HAP-1 (cell line): ENCODE measurements at regions not wholly inside any gene's neighbourhood (a gene's known extent, or its start where the extent isn't known, plus 50 kb on each side); places are given as distances from the start of the nearest gene placed in this dataset.

Experiments
- DNase-seq, 2 experiments: peaks; one replicate each; pipeline ENCODE4 v3.0.0-alpha.2; 2016 to 2020; ENCODE audit warnings: low spot score in 2 of 2
- H3K27me3 ChIP-seq: fragments of 250-450 bp; sonication (Bioruptor Pico); 2 replicates; pipeline ENCODE4 v1.5.1; 2020; ENCODE audit warnings: low read depth, mild to moderate bottlenecking, moderate library complexity
- H3K36me3 ChIP-seq: fragments of 250-450 bp; sonication (Bioruptor Pico); replicated peaks from 2 replicates; pipeline ENCODE4 v1.5.1; 2020; ENCODE audit warnings: mild to moderate bottlenecking
- H3K4me1 ChIP-seq: fragments of 250-450 bp; sonication (Bioruptor Pico); 2 replicates; pipeline ENCODE4 v1.5.1; 2020; ENCODE audit warnings: mild to moderate bottlenecking
- H3K4me3 ChIP-seq: fragments of 250-450 bp; sonication (Bioruptor Pico); 2 replicates; pipeline ENCODE4 v1.5.1; 2020; ENCODE audit warnings: mild to moderate bottlenecking, moderate library complexity
- H3K9me3 ChIP-seq: fragments of 250-450 bp; sonication (Bioruptor Pico); 2 replicates; pipeline ENCODE4 v1.5.1; 2020; ENCODE audit warnings: mild to moderate bottlenecking, moderate library complexity
- in situ Hi-C: fragments of 300-500 bp; cut with MboI; formaldehyde crosslinking; loops from 3 replicates; pipeline ENCODE4 v1.14.3; 2020; ENCODE audit warnings: low sequenced_read_pairs, inconsistent platforms, mixed read lengths

DNA sequence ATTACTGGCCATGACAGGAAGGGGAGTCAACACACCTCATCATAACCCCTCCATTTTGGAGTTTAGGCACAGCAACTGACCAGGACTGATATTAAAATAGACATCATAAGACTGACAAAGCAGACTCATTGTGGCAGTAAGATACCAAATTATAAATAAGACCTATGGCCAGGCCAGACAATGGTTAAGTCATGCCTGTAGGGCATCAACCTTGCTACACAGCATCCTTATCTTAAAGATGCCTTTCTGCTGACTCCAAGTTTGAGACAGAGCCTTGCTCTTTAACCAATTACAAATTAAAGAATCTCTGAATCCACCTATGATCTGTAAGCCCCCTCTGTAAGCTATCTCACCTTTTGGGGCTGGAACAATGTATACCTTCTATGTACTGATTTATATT is 65.5 kb downstream of the VCX2 start:
- in situ Hi-C loops: no loop called here
- Histone ChIP-seq H3K4me3 (no peak overlapping the region), H3K36me3 (no peaks in the 10 kb centered on the region), H3K4me1 (no peaks in the 10 kb centered on the region), H3K9me3 (no peaks in the 10 kb centered on the region), H3K27me3 (no peaks in the 10 kb centered on the region)
- DNase-seq: no peak

DNA sequence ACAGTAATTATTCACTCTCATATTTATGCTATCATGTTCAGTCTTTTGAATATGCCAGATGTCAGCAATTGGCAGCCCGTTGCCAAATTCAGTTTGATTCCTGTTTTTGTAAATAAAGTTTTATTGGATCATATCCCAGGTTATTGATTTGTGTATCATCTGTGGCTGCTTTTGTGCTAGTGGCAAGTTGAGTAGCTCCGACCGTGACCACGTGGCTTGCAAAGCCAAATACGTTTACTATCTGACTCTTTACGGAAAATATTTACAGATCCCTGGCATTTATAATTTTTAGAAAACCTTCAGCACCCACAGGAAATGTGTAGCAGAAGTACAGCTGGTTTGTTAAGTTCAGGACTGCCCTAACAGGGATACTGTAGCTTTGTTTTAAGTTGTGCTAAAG is 67.4 kb downstream of the VCX2 start:
- DNase-seq: no peak
- Histone ChIP-seq H3K4me3 (no peak overlapping the region), H3K36me3 (no peaks in the 10 kb centered on the region), H3K4me1 (no peaks in the 10 kb centered on the region), H3K9me3 (no peaks in the 10 kb centered on the region), H3K27me3 (no peaks in the 10 kb centered on the region)
- in situ Hi-C loops: no loop called here

DNA sequence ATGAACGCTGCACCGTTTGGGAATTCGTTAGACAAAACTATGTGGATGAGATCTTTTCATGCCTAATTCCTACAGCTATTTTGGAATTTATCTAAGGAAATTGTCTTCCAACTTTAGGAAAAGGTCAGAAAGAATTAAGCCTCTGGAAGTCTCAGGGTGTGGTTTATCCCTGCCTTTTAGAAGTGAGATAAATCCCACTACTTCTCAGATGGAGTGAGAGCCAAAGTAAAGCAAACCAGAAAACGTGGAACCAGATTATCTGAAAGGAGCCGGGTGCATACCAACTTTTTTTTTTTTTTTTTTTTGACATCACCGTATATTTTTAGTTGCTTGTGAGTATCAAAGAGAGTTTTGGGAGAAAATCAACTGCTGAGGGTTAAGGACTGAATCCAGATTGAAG is 79.6 kb downstream of the VCX2 start:
- no peaks in the 10 kb centered on the region for H3K27me3 ChIP-seq
- no peaks in the 10 kb centered on the region for H3K4me1 ChIP-seq
- no peak overlapping the region for H3K4me3 ChIP-seq
- no peaks in the 10 kb centered on the region for H3K9me3 ChIP-seq
- no peak for DNase-seq
- no peaks in the 10 kb centered on the region for H3K36me3 ChIP-seq
- in situ Hi-C loops: no loop called here

- Histone ChIP-seq H3K4me3 (no peak overlapping the region), H3K27me3 (no peaks in the 10 kb centered on the region), H3K36me3 (no peaks in the 10 kb centered on the region), H3K9me3 (no peaks in the 10 kb centered on the region), H3K4me1 (no peaks in the 10 kb centered on the region)
- in situ Hi-C loops: no loop called here
- no peak for DNase-seq
These were observed 80.2 kb downstream of the VCX2 start for GRCh38 chrX:8090906-8091305.

- in situ Hi-C loops: no loop called here
- H3K9me3 ChIP-seq: no peaks in the 10 kb centered on the region
These were observed 80.6 kb downstream of the VCX2 start for GRCh38 chrX:8090482-8090881.

DNA sequence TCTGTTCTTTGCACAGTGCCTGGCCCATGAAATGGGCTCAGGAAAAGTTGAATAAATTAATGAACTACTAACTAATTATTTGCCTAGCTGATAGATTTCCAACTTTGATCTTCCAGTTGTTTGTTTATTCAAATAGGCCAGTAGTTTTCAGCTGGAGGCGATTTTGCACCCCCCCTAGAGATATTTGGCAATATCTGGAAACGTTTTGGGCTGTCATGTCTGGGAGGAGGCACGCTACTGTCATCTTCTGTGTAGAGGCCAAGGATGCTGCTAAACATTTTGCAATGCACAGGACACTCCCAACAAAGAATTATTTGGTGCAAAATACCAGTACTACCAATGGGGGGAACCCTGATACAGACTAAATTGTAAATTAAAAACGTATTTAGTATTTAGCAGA is 81.9 kb downstream of the VCX2 start:
- no peak for DNase-seq
- Histone ChIP-seq H3K4me3 (no peak overlapping the region), H3K4me1 (no peaks in the 10 kb centered on the region), H3K36me3 (no peaks in the 10 kb centered on the region), H3K27me3 (no peaks in the 10 kb centered on the region), H3K9me3 (no peaks in the 10 kb centered on the region)
- in situ Hi-C loops: no loop called here

More at GRCh38 chrX:8090482-8090881, 80.6 kb downstream of the VCX2 start:
- Histone ChIP-seq H3K4me3 (no peak overlapping the region), H3K27me3 (no peaks in the 10 kb centered on the region), H3K4me1 (no peaks in the 10 kb centered on the region), H3K36me3 (no peaks in the 10 kb centered on the region)
- no peak for DNase-seq

DNA sequence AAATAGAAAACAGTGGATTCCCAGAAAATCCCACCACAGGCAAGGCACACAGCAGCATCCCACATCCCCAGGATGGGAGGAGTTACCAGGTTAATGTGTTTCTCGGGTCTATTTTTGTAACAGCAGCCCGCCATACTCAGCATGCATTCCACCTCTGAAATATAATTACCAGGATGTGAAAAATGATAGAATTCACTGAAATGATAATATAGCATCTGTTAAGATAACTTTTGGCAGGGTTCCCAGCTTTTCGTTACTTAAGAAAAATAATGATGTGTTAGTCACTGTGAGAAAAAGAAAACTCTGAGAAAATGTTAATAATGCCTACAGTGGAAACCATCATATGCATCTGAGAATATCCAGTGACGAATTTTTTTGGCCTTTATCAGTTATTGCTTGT is 87.1 kb downstream of the VCX2 start:
- no peak for DNase-seq
- Histone ChIP-seq H3K4me3 (no peak overlapping the region), H3K36me3 (no peaks in the 10 kb centered on the region), H3K9me3 (no peaks in the 10 kb centered on the region), H3K4me1 (no peaks in the 10 kb centered on the region), H3K27me3 (no peaks in the 10 kb centered on the region)
- in situ Hi-C loops: no loop called here

DNA sequence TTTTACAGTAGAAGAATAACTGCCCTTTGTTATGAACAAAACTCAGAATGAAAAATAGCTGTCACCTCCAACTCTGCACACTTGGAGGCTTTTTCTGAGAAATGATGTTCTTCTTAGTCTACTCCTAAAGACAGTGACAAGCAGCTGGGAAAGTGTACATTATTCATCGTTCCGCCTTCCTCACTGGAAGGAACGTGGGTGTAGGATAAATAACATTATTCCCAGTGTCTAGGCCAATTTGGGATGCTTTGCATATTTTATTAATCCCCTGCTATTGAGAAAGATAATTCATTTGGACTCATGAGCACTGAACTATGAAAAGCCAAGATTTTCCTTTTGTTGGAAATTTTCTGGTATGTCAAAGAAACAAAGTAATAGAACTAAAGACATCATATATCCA is 87.8 kb downstream of the VCX2 start:
- Histone ChIP-seq H3K27me3 (no peaks in the 10 kb centered on the region), H3K4me1 (no peaks in the 10 kb centered on the region), H3K36me3 (no peaks in the 10 kb centered on the region), H3K4me3 (no peak overlapping the region), H3K9me3 (no peaks in the 10 kb centered on the region)
- no peak for DNase-seq
- in situ Hi-C loops: no loop called here

GRCh38 chrX:8075636-8076035 is 95.4 kb downstream of the VCX2 start:
- DNase-seq: no peak
- Histone ChIP-seq H3K36me3 (no peaks in the 10 kb centered on the region), H3K4me1 (no peaks in the 10 kb centered on the region), H3K4me3 (no peak overlapping the region), H3K27me3 (no peaks in the 10 kb centered on the region), H3K9me3 (no peaks in the 10 kb centered on the region)
- in situ Hi-C loops: no loop called here

DNA sequence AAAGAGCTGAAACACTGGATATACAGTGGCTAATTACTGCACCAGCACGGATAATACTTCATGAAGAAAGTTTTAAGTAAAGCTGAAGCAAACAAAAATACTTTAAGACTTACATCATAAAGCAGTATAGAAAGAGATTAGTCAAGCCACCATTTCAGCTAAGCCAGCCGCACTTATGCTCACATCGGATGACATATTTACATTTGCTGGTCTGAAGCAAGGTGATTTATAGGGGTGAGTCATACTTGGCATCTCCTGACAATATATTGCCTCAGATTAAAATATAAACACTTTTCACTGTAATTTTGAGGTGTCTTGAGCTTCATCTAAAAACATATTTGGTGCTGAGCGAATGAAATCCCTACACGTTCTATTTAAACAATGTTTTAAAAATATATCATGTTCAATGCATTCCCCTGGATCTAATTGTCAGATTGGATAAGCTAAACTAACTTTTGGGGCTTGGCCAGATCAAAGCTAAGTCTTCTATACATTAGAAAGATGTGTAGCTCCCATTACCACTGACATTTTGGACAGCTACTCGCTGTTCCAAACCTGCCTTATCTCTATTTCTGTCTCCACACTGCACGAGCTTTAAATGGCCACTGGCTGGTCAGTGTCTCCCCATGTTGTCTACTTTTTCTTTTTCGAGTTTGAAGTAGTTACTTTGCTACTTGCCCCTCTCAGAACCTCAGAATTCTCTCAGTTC is 103.2 kb downstream of the VCX2 start:
- H3K4me1 ChIP-seq: no peaks in the 10 kb centered on the region
- no peak for DNase-seq
- no peaks in the 10 kb centered on the region for H3K36me3 ChIP-seq
- no peaks in the 10 kb centered on the region; the same call in 1 of the 2 replicates for H3K9me3 ChIP-seq
- in situ Hi-C loops: no loop called here
- H3K4me3 ChIP-seq: no peak overlapping the region
- no peaks in the 10 kb centered on the region for H3K27me3 ChIP-seq

DNA sequence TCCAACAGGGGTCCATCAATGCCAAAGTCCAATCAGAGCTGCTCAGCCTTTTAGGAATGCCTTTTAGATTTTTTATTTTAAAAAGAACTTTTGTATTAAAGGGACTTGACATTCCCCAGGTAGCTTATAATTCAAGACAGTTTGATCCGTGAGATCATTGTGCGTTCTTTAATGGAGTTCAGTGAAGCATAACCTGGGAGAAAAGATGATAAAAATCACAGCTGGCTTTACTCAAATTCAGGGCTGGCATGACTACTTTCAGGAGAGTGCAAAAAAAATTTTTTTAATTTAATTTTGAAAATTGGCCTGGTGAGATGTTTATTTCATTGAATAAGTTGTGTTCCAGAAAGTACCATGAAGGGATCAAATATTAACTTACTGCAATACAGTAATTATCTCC is 118.2 kb downstream of the VCX2 start:
- Histone ChIP-seq H3K4me3 (no peak overlapping the region), H3K4me1 (no peaks in the 10 kb centered on the region), H3K9me3 (no peaks in the 10 kb centered on the region), H3K36me3 (no peaks in the 10 kb centered on the region), H3K27me3 (no peaks in the 10 kb centered on the region)
- DNase-seq: no peak
- in situ Hi-C loops: no loop called here

DNA sequence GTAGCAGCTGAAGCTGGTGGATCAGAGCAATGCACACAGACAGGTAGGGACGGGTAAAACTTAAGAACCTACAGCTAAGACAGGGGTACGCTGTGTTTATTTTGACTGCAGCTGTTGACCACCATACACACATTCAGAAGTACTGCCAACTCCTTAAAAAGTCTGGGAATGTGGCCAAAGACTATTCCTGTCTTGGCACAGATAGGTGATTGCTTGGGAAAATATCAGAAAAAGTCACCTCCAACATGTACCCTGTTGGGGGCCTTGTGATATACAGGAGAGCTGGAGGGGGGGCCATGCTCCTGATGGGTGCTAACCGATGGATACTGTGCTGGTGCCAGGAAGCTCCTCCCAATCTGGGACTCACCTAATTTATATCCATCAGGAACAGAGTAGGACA is 121.2 kb downstream of the VCX2 start:
- in situ Hi-C loops: no loop called here
- Histone ChIP-seq H3K36me3 (no peaks in the 10 kb centered on the region), H3K9me3 (no peaks in the 10 kb centered on the region), H3K4me3 (no peak overlapping the region), H3K4me1 (no peaks in the 10 kb centered on the region), H3K27me3 (no peaks in the 10 kb centered on the region)
- DNase-seq: no peak

GRCh38 chrX:8048466-8048865 is 121.3 kb upstream of the PNPLA4 start:
- Histone ChIP-seq H3K27me3 (no peaks in the 10 kb centered on the region), H3K36me3 (no peaks in the 10 kb centered on the region), H3K4me3 (no peak overlapping the region), H3K9me3 (no peaks in the 10 kb centered on the region), H3K4me1 (no peaks in the 10 kb centered on the region)
- no peak for DNase-seq
- in situ Hi-C loops: no loop called here

- Histone ChIP-seq H3K27me3 (no peaks in the 10 kb centered on the region), H3K36me3 (no peaks in the 10 kb centered on the region), H3K4me1 (no peaks in the 10 kb centered on the region), H3K4me3 (no peak overlapping the region), H3K9me3 (no peaks in the 10 kb centered on the region)
- DNase-seq: no peak
- in situ Hi-C loops: no loop called here
These were observed 117.7 kb upstream of the PNPLA4 start for GRCh38 chrX:8044947-8045346.

DNA sequence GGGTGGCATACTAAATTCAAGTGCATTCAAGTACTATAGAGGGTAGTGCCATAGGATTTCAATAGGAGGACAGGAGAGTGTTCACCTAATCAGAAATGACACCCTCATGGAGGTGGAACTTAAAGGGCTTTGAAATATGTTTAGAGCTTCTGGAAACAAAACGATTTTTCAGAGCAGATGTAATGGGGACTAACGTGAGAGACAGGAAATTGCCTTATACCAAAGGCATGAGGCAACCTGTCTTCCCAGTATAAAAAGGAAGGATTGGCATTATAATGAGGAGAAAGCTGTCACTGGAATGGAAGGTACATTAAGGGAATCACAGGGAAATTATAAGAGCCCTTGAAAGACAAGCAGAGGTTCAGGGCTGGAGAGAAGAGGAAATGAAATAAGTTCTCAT is 116.3 kb upstream of the PNPLA4 start:
- Histone ChIP-seq H3K36me3 (no peaks in the 10 kb centered on the region), H3K4me3 (no peak overlapping the region), H3K4me1 (no peaks in the 10 kb centered on the region), H3K27me3 (no peaks in the 10 kb centered on the region), H3K9me3 (no peaks in the 10 kb centered on the region)
- no peak for DNase-seq
- in situ Hi-C loops: no loop called here
